A549 (cell line): ENCODE measurements at regions not wholly inside any gene's neighbourhood (a gene's known extent, or its start where the extent isn't known, plus 50 kb on each side); places are given as distances from the start of the nearest gene placed in this dataset.

ENCODE experiments used
- ATAC-seq, 2 experiments: fragments of 200-7000 bp in 1 of 2; fragments of >200 bp in 1 of 2; cut with Nextera tagmentation in 1 of 2; cut with Tn5 transposase in 1 of 2; 3 replicates each; pipeline versions ENCODE4 v1.8.0 to v1.9.1; 2018 to 2020; ENCODE audit warnings: mild to moderate bottlenecking in 1 of 2, moderate library complexity in 1 of 2
- CTCF ChIA-PET: fragments of 300-600 bp; sonication (Branson Sonifier 250); formaldehyde crosslinking; extraction: SDS; loops from one replicate; lab custom pipeline; 2021; ENCODE audit warnings: antibody characterized with exemption, inconsistent platforms; lab: Yijun Ruan, JAX
- POLR2A ChIA-PET: fragments of 350-600 bp; formaldehyde crosslinking; extraction: SDS; loops from one replicate; lab custom pipeline; 2021; ENCODE audit warnings: antibody characterized with exemption, inconsistent platforms; lab: Yijun Ruan, JAX
- DNase-seq, 2 experiments: peaks; one replicate each; pipeline versions ENCODE4 v3.0.0 to v3.0.0-alpha.2; 2011 to 2016; ENCODE audit warnings: low read depth in 1 of 2, low spot score in 1 of 2
- FAIRE-seq: peaks from 2 replicates; lab custom pipeline; 2011; peaks lifted over from hg19 to GRCh38; lab: Jason Lieb, UNC
- H3K27ac ChIP-seq, 2 experiments: fragments of >200 bp; sonication (Bioruptor Twin); formaldehyde crosslinking; 3 replicates each; pipeline ENCODE4 v1.5.1; 2016 to 2017
- H3K4me1 ChIP-seq: fragments of >200 bp; sonication (Bioruptor Twin); formaldehyde crosslinking; 3 replicates; pipeline ENCODE4 v1.6.1; 2016
- H3K4me2 ChIP-seq: fragments of >200 bp; sonication (Bioruptor Twin); formaldehyde crosslinking; 3 replicates; pipeline ENCODE4 v1.6.1; 2016
- H3K4me3 ChIP-seq: fragments of >200 bp; sonication (Bioruptor Twin); formaldehyde crosslinking; 3 replicates; pipeline ENCODE4 v1.5.1; 2016
- H3K9me3 ChIP-seq: fragments of >200 bp; sonication (Bioruptor Twin); formaldehyde crosslinking; 3 replicates; pipeline ENCODE4 v1.6.1; 2016
- BHLHE40 ChIP-seq: IDR thresholded peaks from 2 replicates; pipeline ENCODE4 v1.6.1; 2012; ENCODE audit warnings: low read depth, low read length, inconsistent platforms
- CBX8 ChIP-seq: fragments of 200-600 bp; sonication (generic); IDR thresholded peaks from 2 replicates; pipeline ENCODE4 v1.6.1; 2016
- CTCF ChIP-seq: fragments of >200 bp; sonication (Bioruptor Twin); formaldehyde crosslinking; IDR thresholded peaks from 3 replicates; pipeline ENCODE4 v1.5.1; 2016
- EHF ChIP-seq: fragments of 250-450 bp; sonication (Bioruptor Pico); IDR thresholded peaks from 2 replicates; pipeline ENCODE4 v1.5.0; 2020; ENCODE audit warnings: mild to moderate bottlenecking
- EHMT2 ChIP-seq: fragments of 200-600 bp; sonication (generic); IDR thresholded peaks from 2 replicates; pipeline ENCODE4 v1.6.1; 2016; ENCODE audit warnings: antibody characterized with exemption, low read depth, mild to moderate bottlenecking, moderate library complexity
- EP300 ChIP-seq, 2 experiments: fragments of >200 bp; sonication (Bioruptor Twin); formaldehyde crosslinking; IDR thresholded peaks; 2 replicates in 1 of 2; 3 replicates in 1 of 2; pipeline ENCODE4 v1.6.1; 2016 to 2017
- ESRRA ChIP-seq: fragments of 150-350 bp; IDR thresholded peaks from 2 replicates; pipeline ENCODE4 v1.6.1; 2014; ENCODE audit warnings: mild to moderate bottlenecking, low read length, borderline replicate concordance
- FOXS1 ChIP-seq: fragments of 250-450 bp; sonication (Bioruptor Pico); IDR thresholded peaks from 2 replicates; pipeline ENCODE4 v1.5.0; 2020; ENCODE audit warnings: mild to moderate bottlenecking, moderate library complexity
- GATA3 ChIP-seq: IDR thresholded peaks from 2 replicates; pipeline ENCODE4 v1.6.1; 2012; ENCODE audit warnings: borderline replicate concordance
- HOXA7 ChIP-seq: fragments of 250-450 bp; sonication (Bioruptor Pico); IDR thresholded peaks from 2 replicates; pipeline ENCODE4 v1.5.0; 2020; ENCODE audit warnings: mild to moderate bottlenecking, moderate library complexity
- HOXB13 ChIP-seq: fragments of 250-450 bp; sonication (Bioruptor Pico); IDR thresholded peaks from 2 replicates; pipeline ENCODE4 v1.5.0; 2020; ENCODE audit warnings: low read depth, mild to moderate bottlenecking, moderate library complexity
- JUN ChIP-seq, 2 experiments: fragments of >200 bp; sonication (Bioruptor Twin); formaldehyde crosslinking; IDR thresholded peaks; 2 replicates in 1 of 2; 3 replicates in 1 of 2; pipeline ENCODE4 v1.6.1; 2016 to 2017
- JUNB ChIP-seq: fragments of >200 bp; sonication (Bioruptor Twin); formaldehyde crosslinking; IDR thresholded peaks from 2 replicates; pipeline ENCODE4 v1.6.1; 2016
- KDM5A ChIP-seq: fragments of 200-600 bp; sonication (generic); IDR thresholded peaks from 2 replicates; pipeline ENCODE4 v1.6.1; 2016; ENCODE audit warnings: antibody characterized with exemption, mild to moderate bottlenecking
- MAFK ChIP-seq: fragments of 450-650 bp; IDR thresholded peaks from 2 replicates; pipeline ENCODE4 v1.6.1; 2014; ENCODE audit not compliant: partially characterized antibody
- NFE2L2 ChIP-seq: fragments of 150-350 bp; conservative IDR thresholded peaks from 2 replicates; pipeline ENCODE4 v1.6.1; 2014; ENCODE audit warnings: low read length
- NR3C1 ChIP-seq: fragments of >200 bp; sonication (Bioruptor Twin); formaldehyde crosslinking; IDR thresholded peaks from 3 replicates; pipeline ENCODE4 v1.6.1; 2017
- PBX3 ChIP-seq: IDR thresholded peaks from 2 replicates; pipeline ENCODE4 v1.6.1; 2012
- PHF8 ChIP-seq: fragments of 200-600 bp; sonication (generic); IDR thresholded peaks from 2 replicates; pipeline ENCODE4 v1.6.1; 2016; ENCODE audit warnings: low read depth, mild to moderate bottlenecking, antibody characterized with exemption, moderate library complexity, borderline replicate concordance
- POLR2AphosphoS2 ChIP-seq: conservative IDR thresholded peaks from 2 replicates; pipeline ENCODE4 v1.6.1; 2012; ENCODE audit warnings: low read length, improper control_type of control experiment, inconsistent platforms
- RARB ChIP-seq: fragments of 250-450 bp; sonication (Bioruptor Pico); IDR thresholded peaks from 2 replicates; pipeline ENCODE4 v1.8.0; 2021; ENCODE audit warnings: mild to moderate bottlenecking, moderate library complexity
- TFCP2L1 ChIP-seq: fragments of 250-450 bp; sonication (Bioruptor Pico); IDR thresholded peaks from 2 replicates; pipeline ENCODE4 v1.5.0; 2021; ENCODE audit warnings: mild to moderate bottlenecking
- ZFP36 ChIP-seq: fragments of 450-650 bp; IDR thresholded peaks from 2 replicates; pipeline ENCODE4 v1.6.1; 2014; ENCODE audit warnings: borderline replicate concordance; ENCODE audit not compliant: partially characterized antibody
- ZSCAN20 ChIP-seq: fragments of 250-450 bp; sonication (Bioruptor Pico); IDR thresholded peaks from 2 replicates; pipeline ENCODE4 v1.8.0; 2022; ENCODE audit warnings: mild to moderate bottlenecking, moderate library complexity
- WGBS: methylation state at CpG from one replicate; pipeline ENCODE4 v1.1.6; 2017; ENCODE audit errors: missing lambda C conversion rate; 5-methylcytosine and 5-hydroxymethylcytosine counted together
- TF ChIP-seq, protein P1 (sequence below): fragments of 200-600 bp; sonication (generic); IDR thresholded peaks from 2 replicates; pipeline ENCODE4 v1.6.1; 2016; ENCODE audit warnings: antibody characterized with exemption, mild to moderate bottlenecking, moderate library complexity
- TF ChIP-seq, protein P2 (sequence below): fragments of 250-450 bp; sonication (Bioruptor Pico); IDR thresholded peaks from 2 replicates; pipeline ENCODE4 v1.5.0; 2021; ENCODE audit warnings: mild to moderate bottlenecking, moderate library complexity, borderline replicate concordance

- Histone ChIP-seq H3K27ac (no peak overlapping the region), H3K4me2 (no peak overlapping the region), H3K4me3 (no peak overlapping the region), H3K4me1 (no peaks in the 10 kb centered on the region), H3K9me3 (no peaks in the 10 kb centered on the region)
- WGBS = 0% methylated on average over 3 of the region's 3 CpGs
- TF ChIP-seq ZFP36 = no peak
- TF ChIP-seq JUNB = no peak
- no peak for TF ChIP-seq MAFK
- no peak for TF ChIP-seq PBX3
- no peak for TF ChIP-seq ZSCAN20 (CRISPR knock-in tag)
- no peak for TF ChIP-seq EHF (CRISPR knock-in tag)
- no peak for TF ChIP-seq TFCP2L1 (CRISPR knock-in tag)
- no peak for TF ChIP-seq EP300 (IDR thresholded peaks at IDR 0.05)
- TF ChIP-seq CBX8 = no peak
- TF ChIP-seq GATA3 = no peak
- no peak for TF ChIP-seq NR3C1
- TF ChIP-seq EHMT2 = no peak
- POLR2A ChIA-PET = no interaction called here
- ATAC-seq = no peak
- DNase-seq = no peak
- FAIRE-seq = no peak
- CTCF ChIA-PET = interaction anchor here (0.7 to 2.1 kb wide), 2 partner anchors 8 to 434 kb away, joined by 3 to 4 read pairs; no protein-coding TSS in a partner anchor
Observed at GRCh38 chr2:122244598-122245229, 489.3 kb downstream of the TSN start.

GRCh38 chr2:122249673-122250072 is 494.2 kb downstream of the TSN start:
- FAIRE-seq (no peak), ATAC-seq (no peak), DNase-seq (no peak)
- H3K4me2 ChIP-seq = no peak overlapping the region
- ChIA-PET CTCF (no interaction called here), POLR2A (no interaction called here)
- no peak overlapping the region for H3K27ac ChIP-seq
- 1% methylated on average over 3 of the region's 3 CpGs for WGBS
- no peaks in the 10 kb centered on the region for H3K4me1 ChIP-seq
- TF ChIP-seq CTCF (no peak), HOXB13 (CRISPR knock-in tag) (no peak), ESRRA (no peak), KDM5A (no peak), PHF8 (no peak), RARB (no peak), ZSCAN20 (CRISPR knock-in tag) (no peak), BHLHE40 (no peak), GATA3 (no peak), FOXS1 (no peak), HOXA7 (CRISPR knock-in tag) (no peak), NFE2L2 (no peak), JUN (IDR thresholded peaks at IDR 0.05) (no peak), POLR2AphosphoS2 (no peak), ZFP36 (no peak), EHMT2 (no peak)
- TF ChIP-seq, protein P1, sequence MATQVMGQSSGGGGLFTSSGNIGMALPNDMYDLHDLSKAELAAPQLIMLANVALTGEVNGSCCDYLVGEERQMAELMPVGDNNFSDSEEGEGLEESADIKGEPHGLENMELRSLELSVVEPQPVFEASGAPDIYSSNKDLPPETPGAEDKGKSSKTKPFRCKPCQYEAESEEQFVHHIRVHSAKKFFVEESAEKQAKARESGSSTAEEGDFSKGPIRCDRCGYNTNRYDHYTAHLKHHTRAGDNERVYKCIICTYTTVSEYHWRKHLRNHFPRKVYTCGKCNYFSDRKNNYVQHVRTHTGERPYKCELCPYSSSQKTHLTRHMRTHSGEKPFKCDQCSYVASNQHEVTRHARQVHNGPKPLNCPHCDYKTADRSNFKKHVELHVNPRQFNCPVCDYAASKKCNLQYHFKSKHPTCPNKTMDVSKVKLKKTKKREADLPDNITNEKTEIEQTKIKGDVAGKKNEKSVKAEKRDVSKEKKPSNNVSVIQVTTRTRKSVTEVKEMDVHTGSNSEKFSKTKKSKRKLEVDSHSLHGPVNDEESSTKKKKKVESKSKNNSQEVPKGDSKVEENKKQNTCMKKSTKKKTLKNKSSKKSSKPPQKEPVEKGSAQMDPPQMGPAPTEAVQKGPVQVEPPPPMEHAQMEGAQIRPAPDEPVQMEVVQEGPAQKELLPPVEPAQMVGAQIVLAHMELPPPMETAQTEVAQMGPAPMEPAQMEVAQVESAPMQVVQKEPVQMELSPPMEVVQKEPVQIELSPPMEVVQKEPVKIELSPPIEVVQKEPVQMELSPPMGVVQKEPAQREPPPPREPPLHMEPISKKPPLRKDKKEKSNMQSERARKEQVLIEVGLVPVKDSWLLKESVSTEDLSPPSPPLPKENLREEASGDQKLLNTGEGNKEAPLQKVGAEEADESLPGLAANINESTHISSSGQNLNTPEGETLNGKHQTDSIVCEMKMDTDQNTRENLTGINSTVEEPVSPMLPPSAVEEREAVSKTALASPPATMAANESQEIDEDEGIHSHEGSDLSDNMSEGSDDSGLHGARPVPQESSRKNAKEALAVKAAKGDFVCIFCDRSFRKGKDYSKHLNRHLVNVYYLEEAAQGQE = no peak
- TF ChIP-seq, protein P2, sequence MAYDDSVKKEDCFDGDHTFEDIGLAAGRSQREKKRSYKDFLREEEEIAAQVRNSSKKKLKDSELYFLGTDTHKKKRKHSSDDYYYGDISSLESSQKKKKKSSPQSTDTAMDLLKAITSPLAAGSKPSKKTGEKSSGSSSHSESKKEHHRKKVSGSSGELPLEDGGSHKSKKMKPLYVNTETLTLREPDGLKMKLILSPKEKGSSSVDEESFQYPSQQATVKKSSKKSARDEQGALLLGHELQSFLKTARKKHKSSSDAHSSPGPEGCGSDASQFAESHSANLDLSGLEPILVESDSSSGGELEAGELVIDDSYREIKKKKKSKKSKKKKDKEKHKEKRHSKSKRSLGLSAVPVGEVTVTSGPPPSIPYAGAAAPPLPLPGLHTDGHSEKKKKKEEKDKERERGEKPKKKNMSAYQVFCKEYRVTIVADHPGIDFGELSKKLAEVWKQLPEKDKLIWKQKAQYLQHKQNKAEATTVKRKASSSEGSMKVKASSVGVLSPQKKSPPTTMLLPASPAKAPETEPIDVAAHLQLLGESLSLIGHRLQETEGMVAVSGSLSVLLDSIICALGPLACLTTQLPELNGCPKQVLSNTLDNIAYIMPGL (CRISPR knock-in tag) = no peak
- H3K9me3 ChIP-seq = no peaks in the 10 kb centered on the region
- H3K4me3 ChIP-seq = no peak overlapping the region
